ENCODE measurements at regions not wholly inside any gene's neighbourhood (a gene's known extent, or its start where the extent isn't known, plus 50 kb on each side); places are given as distances from the start of the nearest gene placed in this dataset.
"Not testable (repeated sequence)": the region's sequence is repeated elsewhere in the genome, so short reads cannot be mapped to it uniquely, and the experiment has no call there.

DNA sequence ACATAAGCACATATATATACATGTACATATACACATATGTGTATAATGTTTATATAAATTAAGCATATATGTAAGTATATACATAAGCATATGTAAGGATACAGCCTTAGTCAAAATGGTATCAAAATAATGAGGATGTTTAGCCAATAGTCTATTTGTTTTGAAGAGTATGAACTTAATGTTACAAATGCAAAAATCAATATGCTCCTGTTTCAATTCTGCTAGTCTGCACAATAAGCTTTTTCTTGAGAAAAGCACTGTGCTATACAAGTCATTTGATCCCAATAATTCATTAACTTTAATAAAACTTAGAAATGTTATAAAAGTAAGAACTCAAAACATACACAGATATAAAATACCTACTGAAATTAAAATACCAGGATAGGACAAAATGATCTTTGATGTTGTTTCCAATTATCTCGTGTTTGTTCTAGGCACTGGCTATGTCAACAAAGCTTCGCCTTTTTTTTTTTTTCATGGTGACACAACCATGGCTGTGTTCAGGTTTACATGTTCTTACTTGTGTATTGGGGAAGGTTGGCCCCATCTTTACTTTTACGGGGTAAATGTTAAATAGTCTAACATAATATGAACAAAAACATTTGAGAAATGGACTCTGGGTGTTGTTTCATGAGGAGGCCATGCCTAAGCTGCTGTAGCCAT lies 271.1 kb upstream of the CDH19 start:
- H3K4me1 ChIP-seq: no peaks in the 10 kb centered on the region
- no peaks in the 10 kb centered on the region for H3K36me3 ChIP-seq (replicated peaks in 1 of 2; ENCODE audit: insufficient read depth in 1 of 2, low read depth in 2 of 2)
- intact Hi-C loops (cut with DNase I): no loop called here
- WGBS, 2 donors: 17 to 24% methylated on average over 3 of the region's 3 CpGs
- H3K4me3 ChIP-seq: no peak overlapping the region
- no peaks in the 10 kb centered on the region for H3K27me3 ChIP-seq
- no peak overlapping the region for H3K27ac ChIP-seq
- DNase-seq (no peak), ATAC-seq (no peak)
- H3K9me3 ChIP-seq: no peaks in the 10 kb centered on the region
- no peak for TF ChIP-seq POLR2A (IDR thresholded peaks at IDR 0.05)
- TF ChIP-seq CTCF (IDR thresholded peaks at IDR 0.05): no peak

- H3K27me3 ChIP-seq: no peaks in the 10 kb centered on the region
- intact Hi-C loops (cut with DNase I): no loop called here
Measured at GRCh38 chr18:66874375-66874774, 270.5 kb upstream of the CDH19 start.

DNA sequence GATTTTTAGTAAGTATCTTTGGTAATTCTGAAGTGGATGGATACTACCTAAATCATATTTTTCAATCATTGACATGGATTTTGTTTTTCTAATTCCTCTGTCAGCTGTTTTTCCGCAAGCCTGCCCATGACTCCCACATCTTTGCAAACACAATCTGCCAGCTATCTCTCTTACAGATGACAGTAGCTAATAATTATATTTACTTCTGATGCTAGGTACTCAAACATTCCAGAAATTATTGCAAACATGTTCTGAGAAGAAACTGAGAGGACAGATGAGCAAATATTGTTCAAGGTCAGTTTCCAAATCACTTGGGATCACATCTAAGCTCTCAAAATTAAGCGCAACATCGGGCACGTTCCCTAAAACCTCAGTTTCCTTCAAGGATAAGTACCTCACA lies 270.0 kb upstream of the CDH19 start:
- TF ChIP-seq POLR2A (IDR thresholded peaks at IDR 0.05) (no peak), CTCF (IDR thresholded peaks at IDR 0.05) (no peak)
- Histone ChIP-seq H3K36me3 (replicated peaks in 1 of 2; ENCODE audit: insufficient read depth in 1 of 2, low read depth in 2 of 2) (no peaks in the 10 kb centered on the region), H3K9me3 (no peaks in the 10 kb centered on the region), H3K27ac (no peak overlapping the region), H3K4me1 (no peaks in the 10 kb centered on the region), H3K27me3 (no peaks in the 10 kb centered on the region), H3K4me3 (no peak overlapping the region)
- DNase-seq: no peak
- 30 to 41% methylated on average over 4 of the region's 4 CpGs for WGBS, 2 donors
- intact Hi-C loops (cut with DNase I): no loop called here
- no peak for ATAC-seq

More at GRCh38 chr18:66874375-66874774, 270.5 kb upstream of the CDH19 start:
- TF ChIP-seq CTCF (IDR thresholded peaks at IDR 0.05) (no peak), POLR2A (IDR thresholded peaks at IDR 0.05) (no peak)
- DNase-seq (no peak), ATAC-seq (no peak)
- Histone ChIP-seq H3K9me3 (no peaks in the 10 kb centered on the region), H3K4me3 (no peak overlapping the region), H3K4me1 (no peaks in the 10 kb centered on the region), H3K27ac (no peak overlapping the region), H3K36me3 (replicated peaks in 1 of 2; ENCODE audit: insufficient read depth in 1 of 2, low read depth in 2 of 2) (no peaks in the 10 kb centered on the region)

- Histone ChIP-seq H3K27ac (no peak overlapping the region), H3K27me3 (no peaks in the 10 kb centered on the region), H3K9me3 (no peaks in the 10 kb centered on the region), H3K4me1 (no peaks in the 10 kb centered on the region), H3K4me3 (no peak overlapping the region), H3K36me3 (replicated peaks in 1 of 2; ENCODE audit: insufficient read depth in 1 of 2, low read depth in 2 of 2) (no peaks in the 10 kb centered on the region)
- peak in 2 of 7 experiments; percentile 15 to 17 for TF ChIP-seq CTCF (IDR thresholded peaks at IDR 0.05)
- TF ChIP-seq POLR2A (IDR thresholded peaks at IDR 0.05): no peak
- WGBS, 2 donors: 3 to 12% methylated on average over 1 of the region's 1 CpG
- ATAC-seq (no peak), DNase-seq (no peak)
- intact Hi-C loops (cut with DNase I): no loop called here
Measured at GRCh38 chr18:66872277-66872676, 268.4 kb upstream of the CDH19 start.

GRCh38 chr18:66867653-66868052 lies 263.8 kb upstream of the CDH19 start:
- no peaks in the 10 kb centered on the region for H3K27me3 ChIP-seq
- H3K4me3 ChIP-seq: no peak overlapping the region
- TF ChIP-seq CTCF (IDR thresholded peaks at IDR 0.05) (no peak), POLR2A (IDR thresholded peaks at IDR 0.05) (no peak)
- H3K27ac ChIP-seq: no peak overlapping the region
- no peaks in the 10 kb centered on the region for H3K36me3 ChIP-seq (replicated peaks in 1 of 2; ENCODE audit: insufficient read depth in 1 of 2, low read depth in 2 of 2)
- DNase-seq: no peak
- no peak for ATAC-seq
- intact Hi-C loops (cut with DNase I): no loop called here
- no peaks in the 10 kb centered on the region for H3K9me3 ChIP-seq
- 63 to 70% methylated on average over 4 of the region's 4 CpGs for WGBS, 2 donors
- no peaks in the 10 kb centered on the region for H3K4me1 ChIP-seq

- intact Hi-C loops (cut with DNase I); H3K36me3 ChIP-seq (replicated peaks in 1 of 2; ENCODE audit: insufficient read depth in 1 of 2, low read depth in 2 of 2); H3K27me3 ChIP-seq; H3K9me3 ChIP-seq; H3K27ac ChIP-seq; H3K4me3 ChIP-seq; H3K4me1 ChIP-seq; ATAC-seq; DNase-seq: not testable (repeated sequence)
- WGBS, 2 donors: 91 to 94% methylated on average over 42 to 43 of the region's 43 CpGs
Measured at GRCh38 chr18:66866427-66866940, 262.6 kb upstream of the CDH19 start.
